Panc1 (cell line): ENCODE measurements at regions not wholly inside any gene's neighbourhood (a gene's known extent, or its start where the extent isn't known, plus 50 kb on each side); places are given as distances from the start of the nearest gene placed in this dataset.

Experiments used
- ATAC-seq: fragments of 200-7000 bp; cut with Tn5 transposase; 2 replicates; pipeline ENCODE4 v1.9.1; 2020; ENCODE audit warnings: mild to moderate bottlenecking, moderate library complexity
- BruUV-seq: library from RNA; stranded (reverse); fragments of 400-500 nt; replicated peaks from 2 replicates; lab custom pipeline; 2021; lab: Mats Ljungman, UMichigan
- CTCF ChIA-PET: fragments of 300-600 bp; sonication (Branson Sonifier 250); formaldehyde crosslinking; loops from one replicate; lab custom pipeline; 2022; ENCODE audit warnings: antibody characterized with exemption; lab: Charles Lee
- POLR2A ChIA-PET: fragments of 300-600 bp; sonication (Branson Sonifier 250); formaldehyde crosslinking; loops from one replicate; lab custom pipeline; 2022; ENCODE audit warnings: antibody characterized with exemption; lab: Charles Lee
- DNase-seq: peaks from one replicate; pipeline ENCODE4 v3.0.0-alpha.2; 2010; ENCODE audit warnings: low read depth, low spot score
- H3K27ac ChIP-seq: 2 replicates; pipeline ENCODE4 v1.5.1; 2011; ENCODE audit warnings: mild to moderate bottlenecking, low read length, inconsistent platforms
- H3K27me3 ChIP-seq: fragments of 200-500 bp; sonication (Bioruptor generic); 2 replicates; pipeline ENCODE4 v1.6.0; 2014; ENCODE audit warnings: low read length, inconsistent platforms; ENCODE audit not compliant: control insufficient read depth, insufficient read depth
- H3K36me3 ChIP-seq: fragments of 200-500 bp; sonication (Bioruptor generic); 2 replicates; pipeline ENCODE4 v1.5.1; 2014; ENCODE audit warnings: inconsistent platforms, mild to moderate bottlenecking, low read length, moderate library complexity; ENCODE audit not compliant: control insufficient read depth, insufficient read depth
- H3K4me1 ChIP-seq: 2 replicates; pipeline ENCODE4 v1.5.1; 2011; ENCODE audit warnings: inconsistent platforms, mild to moderate bottlenecking, low read length, moderate library complexity; ENCODE audit not compliant: control insufficient read depth, insufficient read depth
- H3K4me3 ChIP-seq, 2 experiments: 2 replicates each; pipeline ENCODE4 v1.5.1; 2011 to 2012; ENCODE audit warnings: low read depth in 2 of 2, low read length in 2 of 2, mild to moderate bottlenecking in 2 of 2, inconsistent platforms in 1 of 2, moderate library complexity in 1 of 2
- H3K9me3 ChIP-seq: fragments of 200-500 bp; sonication (Bioruptor generic); 2 replicates; pipeline ENCODE4 v1.5.1; 2014; ENCODE audit warnings: low read depth, mild to moderate bottlenecking, inconsistent platforms, low read length, moderate library complexity; ENCODE audit not compliant: control insufficient read depth, insufficient read depth
- POLR2AphosphoS5 ChIP-seq: IDR thresholded peaks from 2 replicates; pipeline ENCODE4 v1.6.1; 2012; ENCODE audit warnings: mild to moderate bottlenecking, low read depth, low read length, moderate library complexity
- SIN3A ChIP-seq: IDR thresholded peaks from 2 replicates; pipeline ENCODE4 v1.6.1; 2012; ENCODE audit warnings: low read depth, mild to moderate bottlenecking, low read length, moderate library complexity, borderline replicate concordance; ENCODE audit not compliant: insufficient read depth
- TCF7L2 ChIP-seq: IDR thresholded peaks from 2 replicates; pipeline ENCODE4 v1.6.1; 2011; ENCODE audit warnings: mild to moderate bottlenecking, low read depth, low read length, inconsistent platforms
- in situ Hi-C: cut with HindIII; loops from 2 replicates; pipeline ENCODE4 v1.10.0; 2016; ENCODE audit warnings: low sequenced_read_pairs, low pct_unique_long_range_greater_than_20kb
- intact Hi-C: fragments of 100-400 bp; cut with micrococcal nuclease; formaldehyde crosslinking; loops from one replicate; pipeline ENCODE4 v1.10.0; 2022; ENCODE audit not compliant: unreplicated experiment
- TF ChIP-seq, protein P1 (sequence below): fragments of 450-650 bp; IDR thresholded peaks from 2 replicates; pipeline ENCODE4 v1.5.1; 2017; ENCODE audit warnings: mild to moderate bottlenecking
- TF ChIP-seq, protein P2 (sequence below), 2 experiments: IDR thresholded peaks; 2 replicates each; pipeline ENCODE4 v1.6.1; 2011 to 2012; ENCODE audit warnings: low read depth in 2 of 2, control low read depth in 1 of 2, low read length in 1 of 2, mild to moderate bottlenecking in 1 of 2, moderate library complexity in 1 of 2; ENCODE audit not compliant: insufficient read depth in 1 of 2

DNA sequence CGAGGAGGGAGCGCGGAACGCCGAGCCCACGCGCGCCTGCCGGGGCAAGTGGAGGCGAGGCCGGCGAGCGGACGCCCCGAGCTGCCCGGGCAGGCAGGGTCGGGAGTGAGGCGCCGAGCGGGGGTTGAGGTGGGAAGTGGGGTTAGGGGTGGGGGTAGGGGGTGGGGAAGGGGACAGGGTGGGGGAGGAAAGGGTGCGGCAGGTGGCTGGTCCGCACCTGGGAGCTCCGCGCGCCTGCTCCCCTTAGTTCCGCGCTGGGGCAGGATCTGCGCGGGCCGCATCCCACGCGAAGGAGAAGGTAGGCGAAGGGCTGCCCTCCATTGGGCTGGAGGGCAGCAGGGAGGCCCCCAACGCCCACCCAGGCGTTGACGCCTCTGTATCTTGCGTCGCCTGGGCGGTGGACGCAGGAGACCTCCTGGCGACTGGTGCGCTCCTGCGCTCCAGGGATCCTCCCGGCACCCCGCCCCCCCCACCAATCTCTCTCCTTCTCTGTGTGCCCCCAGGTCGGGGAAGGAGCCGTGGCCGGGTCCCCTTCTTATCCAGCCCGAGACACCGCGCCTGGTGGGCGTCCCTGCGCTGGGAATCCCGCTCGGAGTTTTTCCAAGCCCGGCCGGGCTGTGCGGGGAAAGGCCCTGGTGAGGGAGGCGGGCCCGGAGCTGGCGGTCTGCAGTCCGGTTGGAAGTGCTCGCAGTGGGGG is 51.3 kb upstream of the AMZ2 start:
- POLR2A ChIA-PET, result no interaction called here

DNA sequence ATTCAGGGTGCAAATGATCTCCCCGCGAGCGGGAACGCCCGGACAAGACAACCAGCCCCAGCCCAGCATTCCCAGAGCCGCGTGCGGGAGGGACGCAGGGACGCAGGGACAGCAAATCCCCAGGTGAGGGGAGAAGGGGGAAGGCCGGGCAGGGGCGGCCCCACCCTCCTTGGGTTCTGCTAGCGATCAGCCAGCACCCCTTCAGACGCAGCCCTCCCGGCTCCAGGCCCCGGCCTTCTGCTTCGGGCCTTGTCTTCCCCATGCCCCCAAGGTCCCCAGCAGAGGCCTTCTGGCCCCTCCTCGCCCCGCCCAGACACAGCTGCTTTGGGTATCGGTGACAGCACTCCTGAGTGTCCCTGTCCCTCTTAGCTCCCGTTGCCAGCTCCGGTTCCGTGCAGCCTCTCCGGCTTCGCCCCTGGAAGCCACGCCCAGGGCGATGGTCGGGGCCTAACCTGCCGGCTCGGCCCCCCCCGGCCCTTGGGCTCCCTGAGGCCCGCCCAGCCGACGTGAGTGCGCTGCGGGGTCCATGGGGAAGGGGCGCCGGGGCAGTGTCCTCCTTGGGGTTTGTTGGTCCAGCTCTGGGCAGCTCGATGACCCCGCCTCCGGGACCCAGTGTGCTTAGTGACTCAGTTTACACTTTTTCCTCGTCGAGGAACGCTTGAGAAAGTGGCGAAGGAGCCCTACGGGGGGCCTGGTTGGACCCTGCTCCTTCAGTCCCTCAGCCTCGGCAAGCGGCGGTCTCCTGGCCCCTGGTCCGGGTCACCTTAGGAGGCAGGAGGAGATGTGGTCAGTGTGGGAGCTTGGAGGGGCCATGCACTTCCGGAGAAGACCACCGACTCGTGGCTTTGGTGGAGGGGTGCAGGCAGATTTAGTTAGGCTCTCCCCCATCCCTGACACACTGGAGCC is 50.5 kb upstream of the AMZ2 start:
- no peak overlapping the region for H3K27ac ChIP-seq
- in situ Hi-C loops, result no loop called here
- TF ChIP-seq POLR2AphosphoS5 (no peak), SIN3A (no peak), TCF7L2 (no peak)
- TF ChIP-seq, protein P1, sequence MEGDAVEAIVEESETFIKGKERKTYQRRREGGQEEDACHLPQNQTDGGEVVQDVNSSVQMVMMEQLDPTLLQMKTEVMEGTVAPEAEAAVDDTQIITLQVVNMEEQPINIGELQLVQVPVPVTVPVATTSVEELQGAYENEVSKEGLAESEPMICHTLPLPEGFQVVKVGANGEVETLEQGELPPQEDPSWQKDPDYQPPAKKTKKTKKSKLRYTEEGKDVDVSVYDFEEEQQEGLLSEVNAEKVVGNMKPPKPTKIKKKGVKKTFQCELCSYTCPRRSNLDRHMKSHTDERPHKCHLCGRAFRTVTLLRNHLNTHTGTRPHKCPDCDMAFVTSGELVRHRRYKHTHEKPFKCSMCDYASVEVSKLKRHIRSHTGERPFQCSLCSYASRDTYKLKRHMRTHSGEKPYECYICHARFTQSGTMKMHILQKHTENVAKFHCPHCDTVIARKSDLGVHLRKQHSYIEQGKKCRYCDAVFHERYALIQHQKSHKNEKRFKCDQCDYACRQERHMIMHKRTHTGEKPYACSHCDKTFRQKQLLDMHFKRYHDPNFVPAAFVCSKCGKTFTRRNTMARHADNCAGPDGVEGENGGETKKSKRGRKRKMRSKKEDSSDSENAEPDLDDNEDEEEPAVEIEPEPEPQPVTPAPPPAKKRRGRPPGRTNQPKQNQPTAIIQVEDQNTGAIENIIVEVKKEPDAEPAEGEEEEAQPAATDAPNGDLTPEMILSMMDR, result no peak
- TF ChIP-seq, protein P2, sequence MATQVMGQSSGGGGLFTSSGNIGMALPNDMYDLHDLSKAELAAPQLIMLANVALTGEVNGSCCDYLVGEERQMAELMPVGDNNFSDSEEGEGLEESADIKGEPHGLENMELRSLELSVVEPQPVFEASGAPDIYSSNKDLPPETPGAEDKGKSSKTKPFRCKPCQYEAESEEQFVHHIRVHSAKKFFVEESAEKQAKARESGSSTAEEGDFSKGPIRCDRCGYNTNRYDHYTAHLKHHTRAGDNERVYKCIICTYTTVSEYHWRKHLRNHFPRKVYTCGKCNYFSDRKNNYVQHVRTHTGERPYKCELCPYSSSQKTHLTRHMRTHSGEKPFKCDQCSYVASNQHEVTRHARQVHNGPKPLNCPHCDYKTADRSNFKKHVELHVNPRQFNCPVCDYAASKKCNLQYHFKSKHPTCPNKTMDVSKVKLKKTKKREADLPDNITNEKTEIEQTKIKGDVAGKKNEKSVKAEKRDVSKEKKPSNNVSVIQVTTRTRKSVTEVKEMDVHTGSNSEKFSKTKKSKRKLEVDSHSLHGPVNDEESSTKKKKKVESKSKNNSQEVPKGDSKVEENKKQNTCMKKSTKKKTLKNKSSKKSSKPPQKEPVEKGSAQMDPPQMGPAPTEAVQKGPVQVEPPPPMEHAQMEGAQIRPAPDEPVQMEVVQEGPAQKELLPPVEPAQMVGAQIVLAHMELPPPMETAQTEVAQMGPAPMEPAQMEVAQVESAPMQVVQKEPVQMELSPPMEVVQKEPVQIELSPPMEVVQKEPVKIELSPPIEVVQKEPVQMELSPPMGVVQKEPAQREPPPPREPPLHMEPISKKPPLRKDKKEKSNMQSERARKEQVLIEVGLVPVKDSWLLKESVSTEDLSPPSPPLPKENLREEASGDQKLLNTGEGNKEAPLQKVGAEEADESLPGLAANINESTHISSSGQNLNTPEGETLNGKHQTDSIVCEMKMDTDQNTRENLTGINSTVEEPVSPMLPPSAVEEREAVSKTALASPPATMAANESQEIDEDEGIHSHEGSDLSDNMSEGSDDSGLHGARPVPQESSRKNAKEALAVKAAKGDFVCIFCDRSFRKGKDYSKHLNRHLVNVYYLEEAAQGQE (IDR thresholded peaks at IDR 0.05; ENCODE audit: insufficient read depth in 1 of 2, low read depth in 2 of 2, low read length in 1 of 2), result no peak
- peaks cover 2% of the 10 kb centered on the region; the same call in 1 of the 2 replicates for H3K4me1 ChIP-seq
- H3K4me3 ChIP-seq, result peak overlapping the region; percentile 15 to 37
- no peaks in the 10 kb centered on the region for H3K36me3 ChIP-seq
- intact Hi-C loops, result no loop called here
- no peaks in the 10 kb centered on the region for H3K9me3 ChIP-seq
- H3K27me3 ChIP-seq, result peaks cover 10% of the 10 kb centered on the region
- BruUV-seq, result no TSS peak
- no peak for DNase-seq
- ChIA-PET CTCF (no interaction called here), POLR2A (interaction anchor here (0.6 kb wide), 1 partner anchor 60 kb away, joined by 3 read pairs; no protein-coding TSS in a partner anchor)
- peak; percentile 22 for ATAC-seq

More for the DNA sequence above, 51.3 kb upstream of the AMZ2 start:
- TF ChIP-seq SIN3A (no peak), TCF7L2 (no peak), POLR2AphosphoS5 (no peak)
- TF ChIP-seq, protein P2 (IDR thresholded peaks at IDR 0.05; ENCODE audit: insufficient read depth in 1 of 2, low read depth in 2 of 2, low read length in 1 of 2), result no peak
- TF ChIP-seq, protein P1, result no peak
- in situ Hi-C loops, result no loop called here
- H3K36me3 ChIP-seq, result no peaks in the 10 kb centered on the region
- ATAC-seq, result 0 out of 2 replicates have a peak, but pooled peaks have one; percentile 43
- no peak for DNase-seq
- no TSS peak for BruUV-seq
- no peak overlapping the region for H3K27ac ChIP-seq
- no peaks in the 10 kb centered on the region for H3K9me3 ChIP-seq
- CTCF ChIA-PET, result interaction anchor here (0.6 kb wide), 1 partner anchor 10 kb away, joined by 8 read pairs; no protein-coding TSS in a partner anchor
- intact Hi-C loops, result no loop called here
- H3K27me3 ChIP-seq, result peaks cover 14% of the 10 kb centered on the region
- peak overlapping the region; percentile 15 to 37 for H3K4me3 ChIP-seq
- H3K4me1 ChIP-seq, result peaks cover 2% of the 10 kb centered on the region; the same call in 1 of the 2 replicates
